Ectodermal cell (in vitro differentiated cells): ENCODE measurements at regions not wholly inside any gene's neighbourhood (a gene's known extent, or its start where the extent isn't known, plus 50 kb on each side); places are given as distances from the start of the nearest gene placed in this dataset.

Source experiments
- H3K27ac ChIP-seq: 2 replicates; pipeline ENCODE4 v1.7.0; 2013; ENCODE audit warnings: mild to moderate bottlenecking, low read depth, low read length; ENCODE audit not compliant: insufficient read depth, poor library complexity, severe bottlenecking
- H3K27me3 ChIP-seq: 2 replicates; pipeline ENCODE4 v1.7.0; 2013; ENCODE audit warnings: mild to moderate bottlenecking, low read length; ENCODE audit not compliant: insufficient read depth, control insufficient read depth, poor library complexity, severe bottlenecking
- H3K36me3 ChIP-seq: one replicate; pipeline ENCODE4 v1.7.0; 2013; ENCODE audit warnings: low read length; ENCODE audit not compliant: control insufficient read depth, insufficient read depth
- H3K4me1 ChIP-seq: one replicate; pipeline ENCODE4 v1.7.0; 2013; ENCODE audit warnings: low read length; ENCODE audit not compliant: control insufficient read depth, insufficient read depth
- H3K4me3 ChIP-seq: 2 replicates; pipeline ENCODE4 v1.7.0; 2013; ENCODE audit warnings: low read depth, low read length, control low read depth; ENCODE audit not compliant: insufficient read depth
- H3K9me3 ChIP-seq: 2 replicates; pipeline ENCODE4 v1.7.0; 2013; ENCODE audit warnings: mild to moderate bottlenecking, low read length, moderate library complexity; ENCODE audit not compliant: control insufficient read depth
- WGBS, 2 experiments: methylation state at CpG; one replicate each; pipeline ENCODE4 v1.1.7; 2013; ENCODE audit warnings: missing lambda C conversion rate in 2 of 2; 5-methylcytosine and 5-hydroxymethylcytosine counted together

DNA sequence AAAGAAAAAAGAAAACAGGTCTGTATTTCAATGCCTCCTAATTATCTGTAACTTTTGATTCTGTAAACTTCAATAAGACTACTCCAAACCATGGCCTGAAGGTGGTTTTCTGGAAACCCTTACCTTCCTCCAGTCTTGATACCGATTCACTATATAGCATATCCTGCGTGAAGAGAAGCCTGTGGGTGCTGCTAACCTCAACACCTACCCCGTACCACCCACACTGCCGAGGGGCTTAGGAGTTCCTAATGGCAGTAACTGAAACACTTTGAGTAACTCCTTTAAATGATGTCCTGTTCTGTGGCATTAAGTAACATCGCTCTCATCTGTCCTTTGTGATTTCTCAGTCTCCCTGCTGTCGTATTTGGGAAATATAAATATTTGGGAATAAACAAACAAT is 104.5 kb upstream of the CARMIL1 start:
- H3K27me3 ChIP-seq, result no peaks in the 10 kb centered on the region
- H3K27ac ChIP-seq, result no peak overlapping the region
- H3K4me1 ChIP-seq, result no peaks in the 10 kb centered on the region
- WGBS, 2 experiments, result 94 to 95% methylated on average over 5 to 6 of the region's 6 CpGs
- no peaks in the 10 kb centered on the region for H3K9me3 ChIP-seq
- H3K36me3 ChIP-seq, result no peaks in the 10 kb centered on the region
- H3K4me3 ChIP-seq, result no peak overlapping the region

DNA sequence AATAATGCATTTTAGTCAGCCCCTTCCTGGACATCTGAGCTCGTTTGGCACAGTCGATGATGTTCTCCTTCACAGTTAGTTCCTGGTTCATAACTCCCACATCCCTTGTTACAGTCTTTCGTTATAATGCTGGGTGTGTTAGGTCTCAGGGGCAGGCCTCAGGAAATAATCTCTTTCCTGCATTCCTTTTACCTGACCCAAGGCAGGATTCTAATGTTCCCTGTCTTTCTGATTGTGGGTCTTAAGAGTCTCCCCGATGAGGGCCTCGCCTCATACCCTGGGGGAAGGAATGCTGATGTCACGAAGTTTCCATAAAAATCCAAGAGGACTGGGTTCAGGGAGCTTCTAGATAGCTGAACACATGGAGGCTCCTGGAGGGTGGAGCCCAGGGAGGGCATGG is 104.0 kb upstream of the CARMIL1 start:
- 93 to 97% methylated on average over 6 of the region's 6 CpGs for WGBS, 2 experiments
- Histone ChIP-seq H3K27me3 (no peaks in the 10 kb centered on the region), H3K4me3 (no peak overlapping the region), H3K27ac (no peak overlapping the region), H3K9me3 (no peaks in the 10 kb centered on the region), H3K4me1 (no peaks in the 10 kb centered on the region), H3K36me3 (no peaks in the 10 kb centered on the region)

DNA sequence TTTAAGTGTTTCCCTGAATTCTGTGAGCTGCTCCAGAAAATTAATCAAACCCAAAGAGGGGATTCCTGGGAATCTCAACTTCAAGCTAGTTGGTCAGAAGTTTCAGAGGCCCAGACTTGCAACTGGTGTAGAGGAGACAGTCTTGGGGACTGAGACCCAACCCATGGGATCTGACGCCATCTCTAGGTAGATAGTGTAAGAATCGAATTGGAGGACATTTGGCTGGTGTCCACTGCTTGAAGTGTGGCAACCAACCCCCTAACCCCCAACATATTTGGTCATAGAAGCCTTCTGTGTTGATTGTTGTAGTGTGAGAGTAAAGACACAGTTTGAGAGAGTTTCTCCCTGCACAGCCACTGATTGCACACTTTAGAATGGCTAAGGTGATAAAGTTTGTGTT is 103.5 kb upstream of the CARMIL1 start:
- Histone ChIP-seq H3K27me3 (no peaks in the 10 kb centered on the region), H3K36me3 (no peaks in the 10 kb centered on the region), H3K4me3 (no peak overlapping the region), H3K27ac (no peak overlapping the region), H3K9me3 (no peaks in the 10 kb centered on the region), H3K4me1 (no peaks in the 10 kb centered on the region)
- WGBS, 2 experiments, result 86 to 89% methylated on average over 1 to 2 of the region's 2 CpGs

DNA sequence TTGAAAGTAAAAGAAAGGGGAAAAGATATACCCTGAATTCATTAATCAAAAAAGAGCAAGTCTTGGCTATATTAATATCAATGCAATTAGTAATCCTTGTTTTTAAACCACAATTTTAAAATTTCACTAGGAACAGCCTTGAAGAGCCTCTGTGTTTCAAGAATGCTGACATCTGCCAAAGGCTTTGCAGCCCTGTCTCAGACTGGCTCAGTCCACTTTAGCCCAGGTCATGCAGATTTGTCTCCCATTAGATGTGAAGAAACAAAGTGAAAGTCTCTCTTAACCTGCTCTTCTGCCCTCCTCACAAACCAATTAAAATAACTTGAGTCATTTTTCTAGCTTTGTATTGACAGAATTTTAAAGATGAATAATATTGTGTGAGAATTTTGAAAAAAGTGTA is 102.7 kb upstream of the CARMIL1 start:
- Histone ChIP-seq H3K27me3 (no peaks in the 10 kb centered on the region), H3K36me3 (no peaks in the 10 kb centered on the region), H3K27ac (no peak overlapping the region), H3K4me3 (no peak overlapping the region), H3K4me1 (no peaks in the 10 kb centered on the region), H3K9me3 (no peaks in the 10 kb centered on the region)

DNA sequence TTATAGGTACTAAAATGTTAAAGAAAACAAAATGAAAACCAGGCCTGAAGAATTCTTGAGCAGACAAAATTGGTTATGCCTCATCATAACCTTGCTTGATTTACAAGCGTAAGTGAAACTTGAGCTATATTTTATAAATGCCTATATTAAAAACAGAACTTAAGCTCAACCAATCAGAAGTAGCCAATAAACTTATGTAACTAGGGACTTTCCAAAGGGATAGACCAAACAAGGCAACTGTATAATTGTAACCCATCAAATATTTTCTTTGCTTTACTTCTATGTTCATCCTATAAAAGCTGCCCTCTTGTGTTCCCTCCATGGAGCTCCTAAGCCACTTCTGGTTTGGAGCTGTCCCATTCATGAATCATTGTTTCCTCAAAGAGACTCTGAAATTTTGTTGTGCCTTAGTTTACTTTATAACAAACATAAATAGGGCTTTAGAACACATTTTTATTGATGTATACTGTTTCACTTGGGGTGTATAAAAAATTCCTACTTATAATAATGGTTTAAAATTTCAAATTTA is 101.6 kb upstream of the CARMIL1 start:
- H3K27ac ChIP-seq, result no peak overlapping the region
- H3K27me3 ChIP-seq, result no peaks in the 10 kb centered on the region
- WGBS, 2 experiments, result 100% methylated on average over 1 of the region's 1 CpG
- H3K36me3 ChIP-seq, result no peaks in the 10 kb centered on the region
- no peaks in the 10 kb centered on the region for H3K9me3 ChIP-seq
- no peak overlapping the region for H3K4me3 ChIP-seq
- no peaks in the 10 kb centered on the region for H3K4me1 ChIP-seq

DNA sequence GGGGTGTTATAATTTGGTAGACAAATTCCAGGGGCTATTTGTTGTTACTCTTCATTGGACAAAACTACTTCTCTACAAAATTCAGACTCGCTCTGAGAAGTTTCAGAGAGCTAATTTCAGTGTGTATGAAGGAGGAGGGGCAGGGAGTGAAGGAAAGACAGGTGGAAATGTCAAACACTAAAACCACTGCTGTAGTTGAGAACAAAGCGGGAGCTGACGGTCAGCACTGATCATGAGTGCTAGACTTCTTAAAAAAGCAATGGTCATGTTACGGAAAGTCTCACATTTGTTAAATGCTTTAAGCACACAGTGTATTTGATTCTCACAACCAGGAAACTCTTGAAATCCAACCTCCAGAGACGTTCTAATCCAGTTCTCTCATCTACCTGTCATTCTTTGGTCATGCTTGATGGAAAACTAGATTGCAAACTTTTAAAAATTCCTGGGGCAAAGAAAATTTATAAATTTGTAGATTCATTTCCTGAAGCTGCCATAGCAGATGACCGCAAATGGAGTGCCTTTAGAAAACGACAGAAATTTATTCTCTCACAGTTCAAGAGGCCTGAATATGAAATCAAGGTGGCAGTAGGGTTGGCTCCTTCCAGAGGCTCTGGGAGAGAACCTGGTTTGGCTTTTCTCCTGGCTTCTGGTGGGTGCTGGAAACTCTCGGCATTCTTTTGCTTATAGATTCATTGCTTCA is 100.7 kb upstream of the CARMIL1 start:
- Histone ChIP-seq H3K9me3 (no peaks in the 10 kb centered on the region), H3K27me3 (no peaks in the 10 kb centered on the region), H3K27ac (no peak overlapping the region), H3K4me3 (no peak overlapping the region), H3K36me3 (no peaks in the 10 kb centered on the region), H3K4me1 (no peaks in the 10 kb centered on the region)
- WGBS, 2 experiments, result 88 to 91% methylated on average over 7 to 8 of the region's 8 CpGs

DNA sequence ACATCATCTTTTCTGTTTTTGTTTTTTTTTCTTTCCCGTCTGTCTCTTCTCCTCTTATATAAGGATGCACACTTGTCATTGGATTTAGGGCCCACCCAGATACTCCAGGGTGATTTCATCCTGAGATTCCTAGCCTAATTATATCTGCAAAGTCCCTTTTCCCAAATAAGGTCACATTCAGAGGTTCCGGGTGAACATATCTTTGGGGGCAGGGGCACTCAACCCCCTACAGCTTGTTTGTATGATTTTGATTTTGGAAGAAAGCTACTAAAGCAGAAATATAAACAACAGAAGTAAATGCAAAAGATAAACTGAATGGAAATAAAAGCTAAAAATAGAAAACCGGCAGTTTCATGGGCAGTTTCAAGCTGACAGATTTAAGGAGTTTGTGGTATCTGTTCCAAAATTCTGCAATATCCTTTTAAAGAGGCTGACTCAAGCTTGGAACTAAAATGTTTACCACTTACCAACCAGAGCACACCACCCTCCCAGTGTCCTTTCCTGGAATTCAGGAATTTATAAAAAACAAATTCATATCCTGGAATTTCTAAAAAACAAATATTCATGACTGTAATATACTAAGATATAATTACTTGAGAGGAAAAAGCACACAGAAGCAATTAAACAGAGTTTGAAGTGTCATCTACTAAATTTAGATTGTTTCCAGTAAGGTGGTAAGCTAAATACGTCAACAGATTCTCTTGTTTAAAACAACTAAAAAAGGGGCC is 100.0 kb upstream of the CARMIL1 start:
- no peaks in the 10 kb centered on the region for H3K4me1 ChIP-seq
- no peak overlapping the region for H3K27ac ChIP-seq
- no peaks in the 10 kb centered on the region for H3K36me3 ChIP-seq
- H3K4me3 ChIP-seq, result no peak overlapping the region
- no peaks in the 10 kb centered on the region for H3K27me3 ChIP-seq
- WGBS, 2 experiments, result 82 to 83% methylated on average over 4 of the region's 4 CpGs
- no peaks in the 10 kb centered on the region for H3K9me3 ChIP-seq

DNA sequence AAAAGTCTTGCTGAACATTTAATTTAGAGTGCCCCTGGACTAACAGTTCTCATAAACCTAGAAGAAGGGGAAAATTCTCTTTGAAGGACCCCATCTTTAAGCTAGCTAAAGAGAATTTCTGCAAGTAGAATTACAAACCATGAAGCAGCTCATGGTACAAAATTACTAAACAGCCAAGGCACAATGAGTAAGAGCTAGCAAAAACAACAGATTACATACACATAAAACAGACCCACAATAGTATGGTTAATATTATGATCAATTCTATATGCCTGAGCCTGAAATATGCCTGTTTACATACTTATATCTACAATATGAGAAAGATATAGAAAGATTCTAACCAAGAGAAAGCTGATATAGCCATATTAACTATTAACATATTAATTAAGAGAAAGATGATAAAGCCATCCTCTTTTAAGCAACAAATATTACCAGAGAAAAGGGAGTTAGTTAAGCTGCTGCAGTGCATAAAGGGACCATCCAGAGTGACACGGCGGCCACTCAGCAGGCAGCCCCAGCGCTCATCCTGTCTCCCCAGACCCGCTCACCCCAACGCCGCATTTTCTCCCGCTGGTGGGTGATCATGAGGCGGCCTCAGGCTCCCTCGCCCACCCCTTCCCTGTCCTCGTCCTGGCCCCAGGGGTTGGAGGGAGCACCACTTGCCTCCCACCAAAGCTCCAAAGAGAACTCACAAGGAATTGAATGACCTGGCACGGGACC is 98.4 kb upstream of the CARMIL1 start:
- H3K9me3 ChIP-seq, result no peaks in the 10 kb centered on the region
- no peaks in the 10 kb centered on the region for H3K36me3 ChIP-seq
- no peak overlapping the region for H3K4me3 ChIP-seq
- H3K27me3 ChIP-seq, result no peaks in the 10 kb centered on the region
- no peaks in the 10 kb centered on the region for H3K4me1 ChIP-seq
- no peak overlapping the region for H3K27ac ChIP-seq
- 89 to 91% methylated on average over 11 of the region's 11 CpGs for WGBS, 2 experiments

DNA sequence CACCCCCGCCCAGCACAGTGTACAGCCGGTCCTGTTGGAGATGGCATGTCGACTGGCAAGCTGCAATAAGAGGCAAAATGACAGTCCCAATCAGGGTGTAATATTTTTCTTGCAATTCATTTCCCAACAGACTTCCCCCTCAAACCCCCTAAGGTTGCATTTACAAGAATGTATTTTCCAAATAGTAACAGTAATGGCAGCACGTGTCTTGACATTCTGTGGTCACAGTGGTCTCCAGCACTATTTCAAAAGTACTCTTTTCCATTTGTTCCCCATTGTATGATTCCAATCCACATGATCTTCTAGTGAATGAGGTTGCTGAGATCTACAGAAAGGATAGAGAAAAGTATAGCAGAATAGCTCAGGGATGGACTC is 97.8 kb upstream of the CARMIL1 start:
- Histone ChIP-seq H3K9me3 (no peaks in the 10 kb centered on the region), H3K27ac (no peak overlapping the region), H3K27me3 (no peaks in the 10 kb centered on the region), H3K4me3 (no peak overlapping the region), H3K4me1 (no peaks in the 10 kb centered on the region), H3K36me3 (no peaks in the 10 kb centered on the region)
- WGBS, 2 experiments, result 88 to 95% methylated on average over 4 of the region's 4 CpGs

DNA sequence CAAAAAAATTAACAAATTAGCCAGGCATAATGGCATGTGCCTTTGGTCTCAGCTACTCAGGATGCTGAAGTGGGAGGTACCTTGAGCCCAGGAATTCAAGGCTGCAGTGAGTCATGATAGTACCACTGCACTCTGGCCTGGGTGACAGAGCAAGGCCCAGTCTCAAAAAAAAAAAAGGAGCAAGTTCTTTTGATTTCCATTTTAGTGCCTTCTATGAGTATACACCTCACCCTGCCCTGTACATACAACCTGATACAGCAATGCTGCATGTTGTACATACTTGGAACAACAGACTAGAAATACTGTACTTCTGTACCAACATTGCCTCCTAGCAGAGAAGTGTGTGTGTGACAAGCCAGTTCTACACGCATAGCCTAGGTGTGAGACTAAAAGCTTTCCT is 97.3 kb upstream of the CARMIL1 start:
- Histone ChIP-seq H3K4me3 (no peak overlapping the region), H3K36me3 (no peaks in the 10 kb centered on the region), H3K27ac (no peak overlapping the region), H3K27me3 (no peaks in the 10 kb centered on the region), H3K9me3 (no peaks in the 10 kb centered on the region), H3K4me1 (no peaks in the 10 kb centered on the region)
- WGBS, 2 experiments, result 89 to 95% methylated on average over 1 of the region's 1 CpG
